BE2C (cell line): ENCODE measurements at regions not wholly inside any gene's neighbourhood (a gene's known extent, or its start where the extent isn't known, plus 50 kb on each side); places are given as distances from the start of the nearest gene placed in this dataset.

Experiments
- DNase-seq: peaks from one replicate; pipeline ENCODE4 v3.0.0-alpha.2; 2020
- H3K27me3 ChIP-seq: fragments of 250-450 bp; sonication (Bioruptor Pico); 2 replicates; pipeline ENCODE4 v1.5.1; 2020; ENCODE audit warnings: mild to moderate bottlenecking
- H3K36me3 ChIP-seq: fragments of 250-450 bp; sonication (Bioruptor Pico); 2 replicates; pipeline ENCODE4 v1.5.1; 2020; ENCODE audit warnings: mild to moderate bottlenecking
- H3K4me1 ChIP-seq: fragments of 250-450 bp; sonication (Bioruptor Pico); 2 replicates; pipeline ENCODE4 v1.5.1; 2020
- H3K4me3 ChIP-seq: 2 replicates; pipeline ENCODE4 v1.5.1; 2011; ENCODE audit warnings: low read depth, low read length
- H3K9me3 ChIP-seq: fragments of 250-450 bp; sonication (Bioruptor Pico); 2 replicates; pipeline ENCODE4 v1.5.1; 2020
- CTCF ChIP-seq: IDR thresholded peaks from 2 replicates; pipeline ENCODE4 v1.5.1; 2012; ENCODE audit warnings: mild to moderate bottlenecking, low read depth, low read length

- TF ChIP-seq CTCF, result peak; percentile 84
- DNase-seq, result no peak
- no peaks in the 10 kb centered on the region for H3K9me3 ChIP-seq
Observed at GRCh38 chr16:5633845-5634440, 536.3 kb upstream of the EEF2KMT start.

GRCh38 chr16:5622234-5622884, 524.8 kb upstream of the EEF2KMT start:
- H3K27me3 ChIP-seq, result no peaks in the 10 kb centered on the region
- no peak for TF ChIP-seq CTCF
- DNase-seq, result no peak
- H3K4me1 ChIP-seq, result peaks cover 14% of the 10 kb centered on the region
- H3K9me3 ChIP-seq, result no peaks in the 10 kb centered on the region
- no peak overlapping the region for H3K4me3 ChIP-seq
- H3K36me3 ChIP-seq, result no peaks in the 10 kb centered on the region

More at GRCh38 chr16:5633845-5634440, 536.3 kb upstream of the EEF2KMT start:
- no peaks in the 10 kb centered on the region for H3K36me3 ChIP-seq
- no peaks in the 10 kb centered on the region for H3K27me3 ChIP-seq
- no peak overlapping the region for H3K4me3 ChIP-seq
- H3K4me1 ChIP-seq, result peaks cover 9% of the 10 kb centered on the region; the same call in 1 of the 2 replicates

- Histone ChIP-seq H3K4me3 (no peak overlapping the region), H3K4me1 (peaks cover 17% of the 10 kb centered on the region)
- no peak for TF ChIP-seq CTCF
Observed at GRCh38 chr16:5621826-5622225, 524.2 kb upstream of the EEF2KMT start.

GRCh38 chr16:5619304-5619703, 521.7 kb upstream of the EEF2KMT start:
- no peak for TF ChIP-seq CTCF
- H3K4me1 ChIP-seq, result peaks cover 31% of the 10 kb centered on the region
- H3K4me3 ChIP-seq, result no peak overlapping the region
- no peaks in the 10 kb centered on the region for H3K36me3 ChIP-seq
- DNase-seq, result peak; percentile 27
- H3K9me3 ChIP-seq, result no peaks in the 10 kb centered on the region
- H3K27me3 ChIP-seq, result no peaks in the 10 kb centered on the region

More at GRCh38 chr16:5621826-5622225, 524.2 kb upstream of the EEF2KMT start:
- Histone ChIP-seq H3K9me3 (no peaks in the 10 kb centered on the region), H3K27me3 (no peaks in the 10 kb centered on the region), H3K36me3 (no peaks in the 10 kb centered on the region)
- peak; percentile 60 for DNase-seq

GRCh38 chr16:5616841-5617240, 519.2 kb upstream of the EEF2KMT start:
- H3K4me1 ChIP-seq, result peaks cover 27% of the 10 kb centered on the region
- no peak overlapping the region; the same call in 1 of the 2 replicates for H3K4me3 ChIP-seq
- H3K27me3 ChIP-seq, result no peaks in the 10 kb centered on the region
- DNase-seq, result peak; percentile 49
- TF ChIP-seq CTCF, result no peak
- no peaks in the 10 kb centered on the region for H3K9me3 ChIP-seq
- no peaks in the 10 kb centered on the region for H3K36me3 ChIP-seq
